ENCODE measurements at regions not wholly inside any gene's neighbourhood (a gene's known extent, or its start where the extent isn't known, plus 50 kb on each side); places are given as distances from the start of the nearest gene placed in this dataset.

- H3K36me3 ChIP-seq (ENCODE audit: insufficient read depth, low read length), result no peaks in the 10 kb centered on the region
- no peak overlapping the region for H3K4me2 ChIP-seq (ENCODE audit: low read length)
- H3K4me1 ChIP-seq (ENCODE audit: insufficient read depth, low read length, poor library complexity, severe bottlenecking), result no peaks in the 10 kb centered on the region
- H3K9me2 ChIP-seq (ENCODE audit: insufficient read depth, low read length), result no peaks in the 10 kb centered on the region
- H3K9me3 ChIP-seq (ENCODE audit: low read length), result no peaks in the 10 kb centered on the region
- BruUV-seq (replicated peaks), result no TSS peak
- no peak for DNase-seq (ENCODE audit: low spot score)
- H4K20me1 ChIP-seq (ENCODE audit: insufficient read depth, low read length), result no peaks in the 10 kb centered on the region
- ChIA-PET CTCF (ENCODE audit: unreplicated experiment) (no interaction called here), POLR2A (no interaction called here)
- H2AFZ ChIP-seq (ENCODE audit: low read length), result no peak overlapping the region
- intact Hi-C loops (cut with micrococcal nuclease; ENCODE audit: unreplicated experiment), result no loop called here
- H3K79me2 ChIP-seq (ENCODE audit: insufficient read depth, low read depth, low read length), result no peaks in the 10 kb centered on the region
- TF ChIP-seq EZH2phosphoT487 (IDR thresholded peaks at IDR 0.05; ENCODE audit: borderline replicate concordance, low read depth, low read length), result no peak
- TF ChIP-seq CTCF (conservative IDR thresholded peaks at IDR 0.05; ENCODE audit: low read length), result no peak
- no peak overlapping the region for H3K27ac ChIP-seq (ENCODE audit: low read depth, low read length, poor library complexity, severe bottlenecking)
- no peak overlapping the region for H3K4me3 ChIP-seq (ENCODE audit: low read depth, low read length, poor library complexity, severe bottlenecking)
Measured at GRCh38 chr18:75762758-75763157, 335.3 kb upstream of the SMIM21 start.

- no peak for TF ChIP-seq EZH2phosphoT487 (IDR thresholded peaks at IDR 0.05; ENCODE audit: borderline replicate concordance, low read depth, low read length)
- TF ChIP-seq CTCF (conservative IDR thresholded peaks at IDR 0.05; ENCODE audit: low read length), result no peak
- no TSS peak for BruUV-seq (replicated peaks)
- POLR2A ChIA-PET, result no interaction called here
- H3K79me2 ChIP-seq (ENCODE audit: insufficient read depth, low read depth, low read length), result no peaks in the 10 kb centered on the region
- no peak overlapping the region for H2AFZ ChIP-seq (ENCODE audit: low read length)
- no peak for DNase-seq (ENCODE audit: low spot score)
- H4K20me1 ChIP-seq (ENCODE audit: insufficient read depth, low read length), result no peaks in the 10 kb centered on the region
- intact Hi-C loops (cut with micrococcal nuclease; ENCODE audit: unreplicated experiment), result no loop called here
- no peaks in the 10 kb centered on the region for H3K9me3 ChIP-seq (ENCODE audit: low read length)
- H3K4me2 ChIP-seq (ENCODE audit: low read length), result no peak overlapping the region
- no peaks in the 10 kb centered on the region for H3K4me1 ChIP-seq (ENCODE audit: insufficient read depth, low read length, poor library complexity, severe bottlenecking)
- H3K36me3 ChIP-seq (ENCODE audit: insufficient read depth, low read length), result no peaks in the 10 kb centered on the region
- H3K27ac ChIP-seq (ENCODE audit: low read depth, low read length, poor library complexity, severe bottlenecking), result no peak overlapping the region
- H3K9me2 ChIP-seq (ENCODE audit: insufficient read depth, low read length), result no peaks in the 10 kb centered on the region
- CTCF ChIA-PET (ENCODE audit: unreplicated experiment), result no interaction called here
- no peak overlapping the region for H3K4me3 ChIP-seq (ENCODE audit: low read depth, low read length, poor library complexity, severe bottlenecking)
Measured at GRCh38 chr18:75760208-75760607, 332.7 kb upstream of the SMIM21 start.

GRCh38 chr18:75757951-75758350 lies 330.4 kb upstream of the SMIM21 start:
- Histone ChIP-seq H3K4me3 (ENCODE audit: low read depth, low read length, poor library complexity, severe bottlenecking) (no peak overlapping the region), H3K79me2 (ENCODE audit: insufficient read depth, low read depth, low read length) (no peaks in the 10 kb centered on the region), H3K4me2 (ENCODE audit: low read length) (no peak overlapping the region), H3K9me3 (ENCODE audit: low read length) (no peaks in the 10 kb centered on the region), H3K9me2 (ENCODE audit: insufficient read depth, low read length) (no peaks in the 10 kb centered on the region), H3K36me3 (ENCODE audit: insufficient read depth, low read length) (no peaks in the 10 kb centered on the region), H4K20me1 (ENCODE audit: insufficient read depth, low read length) (no peaks in the 10 kb centered on the region), H2AFZ (ENCODE audit: low read length) (no peak overlapping the region), H3K27ac (ENCODE audit: low read depth, low read length, poor library complexity, severe bottlenecking) (no peak overlapping the region), H3K4me1 (ENCODE audit: insufficient read depth, low read length, poor library complexity, severe bottlenecking) (no peaks in the 10 kb centered on the region)
- no peak for DNase-seq (ENCODE audit: low spot score)
- ChIA-PET CTCF (ENCODE audit: unreplicated experiment) (no interaction called here), POLR2A (no interaction called here)
- no TSS peak for BruUV-seq (replicated peaks)
- TF ChIP-seq EZH2phosphoT487 (IDR thresholded peaks at IDR 0.05; ENCODE audit: borderline replicate concordance, low read depth, low read length) (no peak), CTCF (conservative IDR thresholded peaks at IDR 0.05; ENCODE audit: low read length) (no peak)
- intact Hi-C loops (cut with micrococcal nuclease; ENCODE audit: unreplicated experiment), result no loop called here
